ENCODE measurements at regions not wholly inside any gene's neighbourhood (a gene's known extent, or its start where the extent isn't known, plus 50 kb on each side); places are given as distances from the start of the nearest gene placed in this dataset.

DNA sequence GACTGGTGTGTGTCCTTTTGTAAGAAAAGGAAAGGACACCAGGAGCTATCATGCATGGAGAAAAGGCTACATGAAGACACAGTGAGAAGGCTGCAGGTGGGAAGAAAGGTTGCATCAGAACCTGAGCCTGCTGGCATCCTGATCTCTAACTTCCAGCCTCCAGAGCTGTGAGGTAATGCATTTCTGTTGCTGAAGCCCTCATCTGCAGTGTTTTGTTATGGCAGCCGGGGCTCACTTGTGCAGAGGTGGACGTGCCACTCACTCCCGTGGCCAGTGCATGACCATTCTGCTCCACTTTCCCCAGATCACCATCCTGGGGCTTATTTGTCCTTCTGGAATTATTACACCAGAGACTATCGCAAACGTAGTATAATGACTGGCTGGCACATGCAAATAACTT is 155.3 kb downstream of the IRS2 start:
- H3K27ac Mint-ChIP-seq: no peak overlapping the region
- ChIA-PET POLR2A (no interaction called here), CTCF (no interaction called here)
- no peak for ATAC-seq
- no peaks in the 10 kb centered on the region for H3K4me1 Mint-ChIP-seq
- no peaks in the 10 kb centered on the region for H3K36me3 Mint-ChIP-seq (ENCODE audit: low read depth)
- no peak for DNase-seq
- no peak overlapping the region for H3K4me3 Mint-ChIP-seq
- peaks cover 12% of the 10 kb centered on the region for H3K27me3 Mint-ChIP-seq
- peaks cover 6% of the 10 kb centered on the region for H3K9me3 Mint-ChIP-seq (ENCODE audit: low read depth)
- intact Hi-C loops (cut with DNase I, micrococcal nuclease): no loop called here

DNA sequence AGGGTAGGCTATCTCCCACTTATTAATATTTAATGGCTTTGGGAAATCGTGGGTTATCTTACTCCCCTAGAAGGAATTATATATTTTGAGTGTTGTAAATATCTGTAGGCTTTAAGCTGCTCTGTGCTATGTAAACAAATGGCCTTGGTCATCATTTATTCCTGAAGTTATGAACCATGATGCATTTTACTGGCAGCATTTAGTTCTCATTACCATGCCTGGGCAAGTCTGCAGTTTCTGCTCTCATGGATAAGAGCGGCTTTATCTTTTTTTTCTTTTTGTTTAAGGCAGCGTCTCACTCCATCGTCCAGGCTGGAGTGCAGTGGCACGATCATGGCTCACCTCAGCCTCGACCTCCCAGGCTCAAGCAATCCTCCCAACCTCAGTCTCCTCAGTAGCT is 156.1 kb downstream of the IRS2 start:
- POLR2A ChIA-PET: no interaction called here
- H3K27ac Mint-ChIP-seq: no peak overlapping the region
- no peak overlapping the region for H3K4me3 Mint-ChIP-seq
- CTCF ChIA-PET: no interaction called here
- H3K27me3 Mint-ChIP-seq: peaks cover 11% of the 10 kb centered on the region
- H3K9me3 Mint-ChIP-seq (ENCODE audit: low read depth): peaks cover 5% of the 10 kb centered on the region
- intact Hi-C loops (cut with DNase I, micrococcal nuclease): no loop called here
- no peaks in the 10 kb centered on the region for H3K36me3 Mint-ChIP-seq (ENCODE audit: low read depth)
- no peak for ATAC-seq
- no peaks in the 10 kb centered on the region for H3K4me1 Mint-ChIP-seq
- DNase-seq: no peak

DNA sequence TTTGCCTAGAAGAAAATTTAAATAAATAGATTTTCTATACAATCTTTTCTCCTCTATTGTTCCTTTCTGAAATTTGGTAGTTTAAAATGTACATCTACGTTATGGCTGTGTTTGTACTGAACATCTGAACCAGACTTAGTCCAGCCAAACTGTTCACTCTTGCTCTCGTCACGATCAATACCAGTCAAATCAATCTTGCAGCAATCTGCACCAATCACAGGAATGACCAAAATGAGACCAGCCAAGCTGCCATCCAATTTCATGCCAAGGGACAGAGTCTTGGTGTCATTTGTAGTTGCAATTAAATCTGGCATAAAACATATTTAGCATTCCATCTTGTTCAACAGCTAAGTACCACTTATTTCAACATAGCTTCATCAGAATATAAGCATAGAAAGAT is 156.6 kb downstream of the IRS2 start:
- no peaks in the 10 kb centered on the region for H3K36me3 Mint-ChIP-seq (ENCODE audit: low read depth)
- ChIA-PET POLR2A (no interaction called here), CTCF (no interaction called here)
- intact Hi-C loops (cut with DNase I, micrococcal nuclease): no loop called here
- H3K27me3 Mint-ChIP-seq: peaks cover 6% of the 10 kb centered on the region
- DNase-seq (no peak), ATAC-seq (no peak)
- H3K4me3 Mint-ChIP-seq: no peak overlapping the region
- peaks cover under 1% of the 10 kb centered on the region for H3K9me3 Mint-ChIP-seq (ENCODE audit: low read depth)
- no peaks in the 10 kb centered on the region for H3K4me1 Mint-ChIP-seq
- H3K27ac Mint-ChIP-seq: no peak overlapping the region

DNA sequence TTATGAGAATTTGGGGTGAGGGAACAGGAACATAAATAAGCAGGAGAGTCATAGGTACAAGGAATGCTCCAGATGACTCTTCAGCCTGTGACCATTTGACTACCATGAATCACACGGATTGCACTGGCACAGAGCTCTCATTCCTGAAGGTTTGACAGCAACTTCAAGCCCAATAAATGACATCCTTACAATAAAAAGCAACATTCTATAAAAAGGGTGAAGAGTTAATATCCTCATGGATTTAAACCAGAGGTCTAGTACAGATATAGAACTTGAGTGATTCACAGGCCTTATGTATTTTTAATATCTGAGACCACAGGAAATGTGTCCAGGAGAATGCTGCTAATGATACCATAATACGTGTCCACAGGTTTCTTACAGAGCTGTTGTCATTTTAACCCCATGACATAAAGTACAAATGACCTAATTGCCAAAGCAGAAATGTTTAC is 158.1 kb downstream of the IRS2 start:
- no peak for DNase-seq
- intact Hi-C loops (cut with DNase I, micrococcal nuclease): no loop called here
- Mint-ChIP-seq H3K36me3 (ENCODE audit: low read depth) (no peaks in the 10 kb centered on the region), H3K4me1 (no peaks in the 10 kb centered on the region), H3K27me3 (peaks cover 3% of the 10 kb centered on the region), H3K4me3 (no peak overlapping the region), H3K27ac (no peak overlapping the region), H3K9me3 (ENCODE audit: low read depth) (no peaks in the 10 kb centered on the region)
- CTCF ChIA-PET: no interaction called here
- POLR2A ChIA-PET: no interaction called here
- no peak for ATAC-seq

DNA sequence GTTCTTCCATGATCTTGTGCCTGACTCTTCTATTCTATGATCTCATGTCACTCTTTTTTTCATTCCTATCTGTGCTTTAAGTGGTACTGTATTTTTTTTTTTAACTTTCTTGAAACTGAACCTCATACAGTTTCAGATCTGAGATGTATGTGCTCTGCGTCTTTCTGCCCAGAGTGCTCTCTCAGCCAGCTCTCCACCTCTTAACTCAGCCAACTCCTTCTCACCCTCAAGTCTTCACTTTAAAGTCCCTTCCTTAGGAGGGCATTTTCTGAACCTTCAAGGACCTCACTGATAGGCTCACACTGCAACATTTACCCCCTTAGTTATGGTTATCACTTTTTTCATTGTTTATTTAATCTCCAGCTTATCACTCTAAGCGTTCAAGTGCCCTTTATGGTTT is 158.7 kb downstream of the IRS2 start:
- Mint-ChIP-seq H3K27me3 (no peaks in the 10 kb centered on the region), H3K36me3 (ENCODE audit: low read depth) (no peaks in the 10 kb centered on the region), H3K9me3 (ENCODE audit: low read depth) (no peaks in the 10 kb centered on the region), H3K4me3 (no peak overlapping the region), H3K4me1 (no peaks in the 10 kb centered on the region), H3K27ac (no peak overlapping the region)
- no peak for ATAC-seq
- CTCF ChIA-PET: no interaction called here
- DNase-seq: no peak
- intact Hi-C loops (cut with DNase I, micrococcal nuclease): no loop called here
- POLR2A ChIA-PET: no interaction called here

DNA sequence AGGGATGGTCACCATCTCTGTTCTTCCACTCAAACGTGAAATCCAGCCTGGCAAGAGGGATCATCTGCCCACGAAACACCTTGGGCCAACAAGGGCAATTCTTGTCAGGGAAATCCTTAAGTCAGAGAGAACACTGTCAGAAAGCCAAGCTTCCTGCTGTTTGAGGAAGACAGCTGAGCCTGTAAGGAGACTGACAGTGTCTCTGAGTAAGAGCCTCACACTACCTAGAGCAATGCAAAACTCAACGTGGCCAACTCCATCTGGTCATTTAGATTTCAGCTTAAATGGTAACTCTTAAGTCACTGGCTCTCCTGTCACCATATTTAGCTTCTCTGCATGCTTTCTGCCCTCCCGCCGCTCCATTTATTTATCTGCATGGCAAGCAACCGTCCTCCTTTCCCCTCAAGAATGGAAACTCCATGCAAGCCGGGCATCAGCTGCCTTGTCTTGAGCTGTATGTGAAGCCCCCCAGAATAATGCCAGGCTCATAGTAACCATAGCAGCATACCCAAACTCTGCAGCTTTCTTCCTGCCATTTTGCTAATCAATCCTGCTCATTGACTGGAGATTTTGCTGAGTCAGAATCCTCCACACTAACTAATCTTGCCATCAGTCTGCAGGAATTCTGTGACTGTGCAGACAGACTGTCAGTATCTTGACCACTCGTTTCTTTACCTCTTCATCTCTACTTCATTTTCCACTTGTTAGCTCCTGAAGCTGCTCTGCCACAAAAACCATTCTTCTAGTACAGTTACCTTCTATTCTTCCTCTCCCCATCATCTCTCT is 159.8 kb downstream of the IRS2 start:
- DNase-seq (no peak), ATAC-seq (no peak)
- Mint-ChIP-seq H3K36me3 (ENCODE audit: low read depth) (no peaks in the 10 kb centered on the region), H3K27ac (no peak overlapping the region), H3K27me3 (no peaks in the 10 kb centered on the region), H3K9me3 (ENCODE audit: low read depth) (no peaks in the 10 kb centered on the region), H3K4me1 (no peaks in the 10 kb centered on the region), H3K4me3 (no peak overlapping the region)
- ChIA-PET CTCF (no interaction called here), POLR2A (no interaction called here)
- intact Hi-C loops (cut with DNase I, micrococcal nuclease): no loop called here

DNA sequence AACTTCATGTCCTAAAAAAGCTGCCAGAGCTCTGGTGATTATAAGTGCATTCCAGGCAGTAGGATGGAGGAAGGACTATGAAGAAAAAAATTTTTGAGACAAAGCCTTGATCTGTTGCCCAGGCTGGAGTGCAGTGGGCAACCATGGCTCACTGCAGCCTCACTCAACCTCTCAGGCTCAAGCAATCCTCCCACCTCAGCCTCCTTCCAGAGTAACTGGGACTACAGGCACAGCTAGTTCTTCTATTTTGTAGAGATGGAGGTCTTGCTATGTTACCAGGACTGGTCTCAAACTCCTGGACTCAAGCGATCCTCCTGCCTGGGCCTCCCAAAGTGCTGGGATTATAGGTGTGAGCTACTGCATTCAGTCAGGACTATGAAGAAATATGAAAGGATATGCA is 161.2 kb downstream of the IRS2 start:
- Mint-ChIP-seq H3K9me3 (ENCODE audit: low read depth) (no peaks in the 10 kb centered on the region), H3K27ac (no peak overlapping the region), H3K4me3 (no peak overlapping the region), H3K27me3 (no peaks in the 10 kb centered on the region), H3K36me3 (ENCODE audit: low read depth) (no peaks in the 10 kb centered on the region), H3K4me1 (no peaks in the 10 kb centered on the region)
- ChIA-PET CTCF (no interaction called here), POLR2A (no interaction called here)
- intact Hi-C loops (cut with DNase I, micrococcal nuclease): no loop called here
- ATAC-seq: no peak
- no peak for DNase-seq

DNA sequence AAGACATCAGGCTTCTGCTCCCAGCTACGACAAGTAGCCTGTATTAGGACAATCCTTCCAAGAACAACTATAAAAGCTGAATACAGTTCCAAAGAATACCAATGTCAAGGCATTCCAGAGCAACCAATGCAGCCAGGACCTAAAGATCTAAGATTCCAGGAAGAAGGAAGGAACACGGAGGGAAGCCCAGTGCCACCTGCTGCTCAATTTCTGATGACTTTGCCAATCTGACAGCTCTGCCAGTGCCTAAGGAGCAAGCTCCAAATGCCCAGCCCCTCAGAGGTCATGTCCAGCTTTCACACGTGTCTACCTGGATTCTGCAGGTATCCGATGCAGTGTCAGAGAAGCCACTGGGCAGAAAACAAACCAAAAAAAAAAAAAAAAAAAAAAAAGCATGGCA is 164.4 kb downstream of the IRS2 start:
- ChIA-PET POLR2A (no interaction called here), CTCF (no interaction called here)
- no peak overlapping the region for H3K4me3 Mint-ChIP-seq
- H3K27me3 Mint-ChIP-seq: no peaks in the 10 kb centered on the region
- no peaks in the 10 kb centered on the region for H3K9me3 Mint-ChIP-seq (ENCODE audit: low read depth)
- intact Hi-C loops (cut with DNase I, micrococcal nuclease): no loop called here
- no peaks in the 10 kb centered on the region for H3K4me1 Mint-ChIP-seq
- no peak overlapping the region for H3K27ac Mint-ChIP-seq
- DNase-seq (no peak), ATAC-seq (no peak)
- no peaks in the 10 kb centered on the region for H3K36me3 Mint-ChIP-seq (ENCODE audit: low read depth)

DNA sequence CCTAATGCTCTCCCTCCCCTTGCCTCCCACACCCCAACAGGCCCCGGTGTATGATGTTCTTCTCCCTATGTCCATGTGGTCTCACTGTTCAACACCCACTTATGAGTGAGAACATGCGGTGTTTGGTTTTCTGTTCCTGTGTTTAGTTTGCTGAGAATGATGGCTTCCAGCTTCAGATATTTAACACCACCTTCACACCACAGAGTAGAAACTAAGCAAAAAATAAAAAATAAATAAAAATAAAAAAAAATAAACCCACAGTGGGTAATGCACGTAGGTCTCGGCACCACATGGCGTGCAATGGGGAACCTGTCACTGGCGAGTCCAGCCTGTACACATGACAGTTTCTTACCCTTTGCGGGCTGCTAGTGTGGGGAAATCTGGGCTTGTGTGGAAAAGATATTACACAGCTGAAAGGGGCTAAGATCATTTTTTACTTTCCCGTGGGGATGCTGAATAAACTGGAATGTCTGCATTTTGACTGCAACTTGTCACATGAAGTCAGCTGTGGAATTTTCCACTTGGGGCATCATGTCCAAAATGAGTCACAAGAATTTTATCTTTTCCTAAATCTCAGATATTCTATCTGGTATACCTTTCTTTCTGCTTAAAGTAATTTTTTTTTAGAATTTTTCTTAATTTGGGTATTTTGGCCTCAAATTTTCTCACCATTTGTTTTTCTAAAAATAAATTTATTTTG is 170.5 kb downstream of the IRS2 start:
- ATAC-seq (no peak), DNase-seq (no peak)
- H3K4me3 Mint-ChIP-seq: no peak overlapping the region
- CTCF ChIA-PET: no interaction called here
- no peaks in the 10 kb centered on the region for H3K9me3 Mint-ChIP-seq (ENCODE audit: low read depth)
- H3K4me1 Mint-ChIP-seq: no peaks in the 10 kb centered on the region
- H3K27ac Mint-ChIP-seq: no peak overlapping the region
- POLR2A ChIA-PET: no interaction called here
- no peaks in the 10 kb centered on the region for H3K27me3 Mint-ChIP-seq
- intact Hi-C loops (cut with DNase I, micrococcal nuclease): no loop called here
- H3K36me3 Mint-ChIP-seq (ENCODE audit: low read depth): no peaks in the 10 kb centered on the region

DNA sequence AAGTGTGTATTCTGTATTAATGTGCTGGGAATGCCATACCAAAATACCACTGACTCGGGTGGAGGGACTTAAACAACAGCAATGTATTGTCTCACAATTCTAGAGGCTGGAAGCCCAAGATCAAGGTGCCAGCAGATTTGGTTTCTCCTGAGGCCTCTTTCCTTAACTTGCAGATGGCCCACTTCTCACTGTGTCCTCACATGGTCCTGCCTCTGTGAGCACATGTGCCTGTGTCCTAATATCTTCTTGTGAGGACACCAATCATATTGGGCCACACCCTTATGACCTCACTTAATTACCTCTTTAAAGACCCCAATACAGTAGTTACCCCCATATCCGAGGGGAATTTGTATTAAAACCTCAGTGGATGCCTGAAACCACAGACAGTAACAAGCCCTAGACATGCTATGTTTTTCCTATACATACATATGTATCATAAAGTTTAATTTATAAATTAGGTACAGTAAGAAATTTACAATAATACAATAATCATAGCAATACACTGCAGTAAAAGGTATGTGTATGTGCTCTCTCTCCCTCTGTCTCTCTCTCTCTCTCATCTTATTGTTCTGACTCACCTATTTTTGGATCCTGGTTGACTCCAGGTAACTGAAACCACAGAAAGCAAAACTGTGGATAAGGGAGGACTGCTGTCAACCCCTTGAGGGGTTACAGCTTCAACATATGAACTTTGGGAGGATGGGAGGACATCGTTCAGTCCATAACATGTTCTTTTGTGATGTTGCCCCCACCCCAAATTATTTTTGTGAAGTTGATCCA is 174.3 kb downstream of the IRS2 start:
- intact Hi-C loops (cut with DNase I, micrococcal nuclease): loop anchor here in 1 of 2 experiments (2.0 kb wide), 1 partner anchor 179 kb away; no protein-coding TSS in a partner anchor
- H3K9me3 Mint-ChIP-seq (ENCODE audit: low read depth): no peaks in the 10 kb centered on the region
- ATAC-seq: no peak
- ChIA-PET CTCF (no interaction called here), POLR2A (no interaction called here)
- no peak for DNase-seq
- H3K4me3 Mint-ChIP-seq: no peak overlapping the region
- H3K4me1 Mint-ChIP-seq: no peaks in the 10 kb centered on the region
- no peaks in the 10 kb centered on the region for H3K27me3 Mint-ChIP-seq
- H3K27ac Mint-ChIP-seq: no peak overlapping the region
- no peaks in the 10 kb centered on the region for H3K36me3 Mint-ChIP-seq (ENCODE audit: low read depth)

DNA sequence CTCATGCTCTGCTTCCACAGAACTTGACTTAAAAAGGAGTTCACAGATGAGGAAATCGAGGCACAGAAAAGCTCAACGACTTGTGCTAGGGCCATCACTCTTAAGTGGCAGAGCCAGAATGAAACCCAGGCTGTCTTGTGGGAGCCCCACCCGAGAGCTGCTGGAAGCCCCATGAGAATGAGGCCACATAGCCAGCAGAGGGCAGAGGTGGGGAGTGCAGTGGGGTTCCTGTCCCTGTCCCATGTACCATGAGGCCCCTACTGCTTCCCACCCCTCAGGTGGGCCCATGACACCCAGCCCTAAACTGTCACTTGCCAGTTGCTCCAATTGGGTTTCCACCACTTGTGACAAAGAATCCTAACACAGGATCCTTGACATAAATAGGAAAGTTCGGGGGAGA is 175.9 kb downstream of the IRS2 start:
- H3K9me3 Mint-ChIP-seq (ENCODE audit: low read depth): no peaks in the 10 kb centered on the region
- intact Hi-C loops (cut with DNase I, micrococcal nuclease): loop anchor here (1.0 to 2.0 kb wide), 2 partner anchors 180 to 181 kb away; no protein-coding TSS in a partner anchor
- no peak overlapping the region for H3K4me3 Mint-ChIP-seq
- no peaks in the 10 kb centered on the region for H3K36me3 Mint-ChIP-seq (ENCODE audit: low read depth)
- CTCF ChIA-PET: interaction anchor here (0.5 to 1.2 kb wide), 6 partner anchors 94 to 736 kb away, joined by 3 read pairs; no protein-coding TSS in a partner anchor
- H3K27ac Mint-ChIP-seq: no peak overlapping the region
- DNase-seq (peak; percentile 56), ATAC-seq (peak; percentile 30)
- POLR2A ChIA-PET: no interaction called here
- H3K4me1 Mint-ChIP-seq: no peaks in the 10 kb centered on the region
- H3K27me3 Mint-ChIP-seq: no peaks in the 10 kb centered on the region

DNA sequence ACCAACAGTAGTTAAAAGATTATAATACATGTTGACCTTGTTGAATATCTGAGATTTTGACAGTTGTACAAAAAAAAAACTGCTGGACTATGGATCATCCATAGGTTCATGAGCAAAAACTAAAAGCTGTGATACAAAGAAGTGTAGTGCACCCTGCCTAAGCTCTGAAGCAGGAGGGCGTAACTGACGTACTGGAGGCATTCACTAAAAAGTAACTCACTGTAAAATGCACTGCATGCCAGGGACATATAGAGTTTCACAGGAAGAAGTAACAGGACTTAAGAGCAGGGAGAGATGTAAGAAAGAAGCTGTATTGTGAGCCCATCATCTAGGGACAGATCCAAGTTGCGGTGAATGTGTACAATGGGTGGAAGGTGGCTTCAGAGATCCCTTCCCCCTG is 177.9 kb downstream of the IRS2 start:
- CTCF ChIA-PET: no interaction called here
- Mint-ChIP-seq H3K4me3 (no peak overlapping the region), H3K36me3 (ENCODE audit: low read depth) (no peaks in the 10 kb centered on the region), H3K9me3 (ENCODE audit: low read depth) (no peaks in the 10 kb centered on the region), H3K27ac (no peak overlapping the region), H3K4me1 (no peaks in the 10 kb centered on the region), H3K27me3 (no peaks in the 10 kb centered on the region)
- POLR2A ChIA-PET: no interaction called here
- ATAC-seq: no peak
- no peak for DNase-seq
- intact Hi-C loops (cut with DNase I, micrococcal nuclease): no loop called here

Measured in activated CD4-positive, alpha-beta T cell treated with anti-CD3 and anti-CD28 coated beads for 36 hours (primary cell).